IMR-90 (cell line): ENCODE measurements at regions not wholly inside any gene's neighbourhood (a gene's known extent, or its start where the extent isn't known, plus 50 kb on each side); places are given as distances from the start of the nearest gene placed in this dataset.

Experiments used
- ATAC-seq: fragments of 200-7000 bp; cut with Tn5 transposase; 2 replicates; pipeline ENCODE4 v1.9.1; 2020; ENCODE audit warnings: low read depth, mild to moderate bottlenecking, moderate library complexity
- BruUV-seq: library from RNA; stranded (reverse); fragments of 400-500 nt; replicated peaks from 2 replicates; lab custom pipeline; 2021; lab: Mats Ljungman, UMichigan
- CTCF ChIA-PET: fragments of 300-600 bp; formaldehyde crosslinking; extraction: SDS; loops from one replicate; lab custom pipeline; 2021; ENCODE audit warnings: antibody characterized with exemption; lab: Yijun Ruan, JAX
- POLR2A ChIA-PET: fragments of 300-600 bp; sonication (Branson Sonifier 250); formaldehyde crosslinking; loops from one replicate; lab custom pipeline; 2022; ENCODE audit warnings: antibody characterized with exemption; ENCODE audit not compliant: unreplicated experiment; lab: Charles Lee
- DNase-seq: peaks from one replicate; pipeline ENCODE4 v3.0.0; 2013
- H2AFZ ChIP-seq: replicated peaks from 2 replicates; pipeline ENCODE3; 2013; ENCODE audit warnings: low read length, mild to moderate bottlenecking; ENCODE audit not compliant: poor library complexity
- H2AK5ac ChIP-seq: 2 replicates; pipeline ENCODE4 v1.6.1; 2013; ENCODE audit warnings: low read depth, low read length, inconsistent platforms
- H2AK9ac ChIP-seq: replicated peaks from 2 replicates; pipeline ENCODE3; 2013; ENCODE audit warnings: mild to moderate bottlenecking, low read depth, low read length, moderate library complexity; ENCODE audit not compliant: poor library complexity
- H2BK120ac ChIP-seq: 2 replicates; pipeline ENCODE4 v1.6.1; 2013; ENCODE audit warnings: low read depth, low read length, inconsistent platforms
- H2BK15ac ChIP-seq: 3 replicates; pipeline ENCODE4 v1.6.1; 2013; ENCODE audit warnings: low read depth, low read length, inconsistent platforms
- H2BK20ac ChIP-seq: 2 replicates; pipeline ENCODE4 v1.6.1; 2013; ENCODE audit warnings: low read depth, mild to moderate bottlenecking, inconsistent platforms, low read length, moderate library complexity
- H2BK5ac ChIP-seq: 2 replicates; pipeline ENCODE4 v1.6.1; 2013; ENCODE audit warnings: mild to moderate bottlenecking, low read depth, low read length, inconsistent platforms; ENCODE audit not compliant: poor library complexity, severe bottlenecking
- H3K14ac ChIP-seq: replicated peaks from 2 replicates; pipeline ENCODE4 v1.6.1; 2013; ENCODE audit warnings: low read depth, low read length, inconsistent platforms
- H3K18ac ChIP-seq: 2 replicates; pipeline ENCODE4 v1.6.1; 2013; ENCODE audit warnings: low read depth, low read length, control low read depth
- H3K23ac ChIP-seq: 2 replicates; pipeline ENCODE4 v1.6.1; 2013; ENCODE audit warnings: low read depth, low read length, inconsistent platforms
- H3K27ac ChIP-seq: 2 replicates; pipeline ENCODE4 v1.5.1; 2013; ENCODE audit warnings: mild to moderate bottlenecking, control low read depth, low read length; ENCODE audit not compliant: insufficient read depth
- H3K27me3 ChIP-seq: 2 replicates; pipeline ENCODE4 v1.6.1; 2013; ENCODE audit warnings: low read length; ENCODE audit not compliant: control insufficient read depth, insufficient read depth
- H3K36me3 ChIP-seq: 2 replicates; pipeline ENCODE4 v1.6.1; 2013; ENCODE audit warnings: low read length, mixed read lengths; ENCODE audit not compliant: control insufficient read depth, insufficient read depth
- H3K4ac ChIP-seq: 2 replicates; pipeline ENCODE4 v1.6.1; 2013; ENCODE audit warnings: low read depth, low read length, inconsistent platforms
- H3K4me1 ChIP-seq: 2 replicates; pipeline ENCODE4 v1.6.1; 2013; ENCODE audit warnings: low read length, mixed read lengths; ENCODE audit not compliant: control insufficient read depth, insufficient read depth
- H3K4me2 ChIP-seq: 2 replicates; pipeline ENCODE4 v1.6.1; 2013; ENCODE audit warnings: low read depth, mild to moderate bottlenecking, control low read depth, low read length, moderate library complexity
- H3K4me3 ChIP-seq: 2 replicates; pipeline ENCODE4 v1.5.1; 2013; ENCODE audit warnings: low read depth, mild to moderate bottlenecking, control low read depth, low read length, moderate library complexity; ENCODE audit not compliant: insufficient read depth
- H3K56ac ChIP-seq: 2 replicates; pipeline ENCODE4 v1.6.1; 2013; ENCODE audit warnings: low read length, inconsistent platforms; ENCODE audit not compliant: insufficient read depth; ENCODE audit errors: extremely low read depth
- H3K79me1 ChIP-seq, 2 experiments: 2 replicates each; pipeline ENCODE4 v1.6.1; 2013; ENCODE audit warnings: low read length in 2 of 2, inconsistent platforms in 1 of 2, low read depth in 1 of 2
- H3K9ac ChIP-seq: 2 replicates; pipeline ENCODE4 v1.6.1; 2013; ENCODE audit warnings: low read depth, low read length, control low read depth
- H3K9me1 ChIP-seq: 2 replicates; pipeline ENCODE4 v1.6.1; 2013; ENCODE audit warnings: low read length, inconsistent platforms; ENCODE audit not compliant: insufficient read depth
- H3K9me3 ChIP-seq: 2 replicates; pipeline ENCODE4 v1.6.1; 2013; ENCODE audit warnings: low read length; ENCODE audit not compliant: control insufficient read depth, insufficient read depth
- H4K20me1 ChIP-seq: 2 replicates; pipeline ENCODE4 v1.6.1; 2013; ENCODE audit warnings: low read length, inconsistent platforms; ENCODE audit not compliant: insufficient read depth
- H4K5ac ChIP-seq: 2 replicates; pipeline ENCODE4 v1.6.1; 2013; ENCODE audit warnings: mild to moderate bottlenecking, low read depth, low read length, control low read depth
- H4K8ac ChIP-seq, 2 experiments: 2 replicates each; pipeline ENCODE4 v1.6.1; 2013; ENCODE audit warnings: low read depth in 2 of 2, low read length in 2 of 2, control low read depth in 1 of 2, inconsistent platforms in 1 of 2
- H4K91ac ChIP-seq: 2 replicates; pipeline ENCODE4 v1.6.1; 2013; ENCODE audit warnings: low read depth, low read length, inconsistent platforms; ENCODE audit not compliant: insufficient read depth
- CEBPB ChIP-seq: IDR thresholded peaks from 2 replicates; pipeline ENCODE4 v1.6.1; 2012; ENCODE audit warnings: low read depth, low read length, improper control_type of control experiment
- MAFK ChIP-seq: IDR thresholded peaks from 2 replicates; pipeline ENCODE4 v1.6.1; 2012; ENCODE audit warnings: low read depth, low read length, improper control_type of control experiment
- MAZ ChIP-seq: IDR thresholded peaks from 2 replicates; pipeline ENCODE4 v1.6.1; 2012; ENCODE audit warnings: low read depth, mild to moderate bottlenecking, low read length, improper control_type of control experiment, moderate library complexity, borderline replicate concordance
- RAD21 ChIP-seq: IDR thresholded peaks from 2 replicates; pipeline ENCODE4 v1.6.1; 2012; ENCODE audit warnings: low read length, improper control_type of control experiment
- RFX5 ChIP-seq: IDR thresholded peaks from 2 replicates; pipeline ENCODE4 v1.8.0; 2012; ENCODE audit warnings: low read depth, mild to moderate bottlenecking, low read length, moderate library complexity
- WGBS, 2 experiments: methylation state at CpG; one replicate each; pipeline versions ENCODE4 v1.1.5 to v1.1.7; 2013; ENCODE audit warnings: missing lambda C conversion rate in 2 of 2; ENCODE audit not compliant: insufficient read length in 1 of 2; ENCODE audit errors: extremely low coverage in 2 of 2; 5-methylcytosine and 5-hydroxymethylcytosine counted together
- dilution Hi-C: fragments of 300-500 bp; cut with HindIII; formaldehyde crosslinking; loops from one replicate; pipeline ENCODE4 v1.14.3; 2018; ENCODE audit warnings: low sequenced_read_pairs; ENCODE audit not compliant: unreplicated experiment
- in situ Hi-C: fragments of 300-500 bp; cut with MboI; formaldehyde crosslinking; loops from 3 replicates; pipeline ENCODE4 v1.14.3; 2019; ENCODE audit warnings: low sequenced_read_pairs, inconsistent platforms, mixed read lengths
- intact Hi-C: fragments of 100-400 bp; cut with micrococcal nuclease; formaldehyde crosslinking; loops from 2 replicates; pipeline ENCODE4 v1.10.0; 2022
- TF ChIP-seq, protein P1 (sequence below): fragments of 150-350 bp; IDR thresholded peaks from 2 replicates; pipeline ENCODE4 v1.6.1; 2017; ENCODE audit warnings: mild to moderate bottlenecking, antibody characterized with exemption, low read length, low read depth

DNA sequence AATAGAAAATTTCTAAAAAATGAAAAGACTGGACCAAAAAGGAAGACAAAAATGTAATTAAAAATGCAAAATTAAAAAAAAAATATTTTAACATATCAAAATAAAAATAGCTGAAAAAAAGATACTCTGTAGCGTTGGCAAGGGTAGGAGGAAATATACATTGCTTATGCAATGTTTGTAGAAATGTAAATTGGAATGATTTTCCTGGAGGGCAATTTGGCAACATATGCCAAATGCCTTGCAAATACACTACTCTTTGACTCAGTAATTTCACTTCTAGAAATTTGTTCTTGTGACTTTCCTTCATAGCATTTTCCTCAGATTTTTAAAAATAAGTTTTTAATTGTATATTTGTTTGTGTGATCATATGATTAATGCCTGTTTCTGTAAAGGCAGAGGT, 296.6 kb downstream of the ZNF621 start:
- Histone ChIP-seq H3K4ac (no peak overlapping the region), H3K27me3 (no peaks in the 10 kb centered on the region), H2AK9ac (no peak overlapping the region), H3K27ac (no peak overlapping the region), H3K4me2 (no peak overlapping the region), H4K20me1 (no peaks in the 10 kb centered on the region), H2BK15ac (no peak overlapping the region), H3K36me3 (no peaks in the 10 kb centered on the region), H3K18ac (no peak overlapping the region), H3K4me3 (no peak overlapping the region), H2BK120ac (no peak overlapping the region), H4K91ac (no peak overlapping the region), H3K79me1 (no peaks in the 10 kb centered on the region), H3K56ac (no peak overlapping the region), H3K9ac (no peak overlapping the region), H4K5ac (no peak overlapping the region), H2BK20ac (no peak overlapping the region), H4K8ac (no peak overlapping the region), H3K23ac (no peak overlapping the region), H3K4me1 (no peaks in the 10 kb centered on the region), H3K9me3 (peaks cover 5% of the 10 kb centered on the region; the same call in 1 of the 2 replicates), H3K14ac (no peak overlapping the region), H2AK5ac (no peak overlapping the region), H3K9me1 (no peaks in the 10 kb centered on the region), H2AFZ (no peak overlapping the region), H2BK5ac (no peak overlapping the region)
- ATAC-seq, result no peak
- in situ Hi-C loops (no loop called here), intact Hi-C loops (no loop called here), dilution Hi-C loops (no loop called here)
- ChIA-PET POLR2A (no interaction called here), CTCF (interaction anchor here (0.6 kb wide), 1 partner anchor 350 kb away, joined by 3 read pairs; no protein-coding TSS in a partner anchor)
- no peak for DNase-seq
- no TSS peak for BruUV-seq
- no peak for TF ChIP-seq CEBPB
- TF ChIP-seq MAZ, result no peak
- no peak for TF ChIP-seq RAD21
- TF ChIP-seq MAFK, result no peak
- TF ChIP-seq, protein P1, sequence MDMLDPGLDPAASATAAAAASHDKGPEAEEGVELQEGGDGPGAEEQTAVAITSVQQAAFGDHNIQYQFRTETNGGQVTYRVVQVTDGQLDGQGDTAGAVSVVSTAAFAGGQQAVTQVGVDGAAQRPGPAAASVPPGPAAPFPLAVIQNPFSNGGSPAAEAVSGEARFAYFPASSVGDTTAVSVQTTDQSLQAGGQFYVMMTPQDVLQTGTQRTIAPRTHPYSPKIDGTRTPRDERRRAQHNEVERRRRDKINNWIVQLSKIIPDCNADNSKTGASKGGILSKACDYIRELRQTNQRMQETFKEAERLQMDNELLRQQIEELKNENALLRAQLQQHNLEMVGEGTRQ, result no peak
- no peak for TF ChIP-seq RFX5
- no CpG with 5 or more reads among the region's 1 CpG for WGBS, 2 experiments
